ENCODE measurements at regions not wholly inside any gene's neighbourhood (a gene's known extent, or its start where the extent isn't known, plus 50 kb on each side); places are given as distances from the start of the nearest gene placed in this dataset.
"Not testable (repeated sequence)": the region's sequence is repeated elsewhere in the genome, so short reads cannot be mapped to it uniquely, and the experiment has no call there.

GRCh38 chr2:142380372-142380771, 249.6 kb upstream of the LRP1B start:
- intact Hi-C loops (cut with micrococcal nuclease; ENCODE audit: unreplicated experiment) = no loop called here
- TF ChIP-seq, protein P1, sequence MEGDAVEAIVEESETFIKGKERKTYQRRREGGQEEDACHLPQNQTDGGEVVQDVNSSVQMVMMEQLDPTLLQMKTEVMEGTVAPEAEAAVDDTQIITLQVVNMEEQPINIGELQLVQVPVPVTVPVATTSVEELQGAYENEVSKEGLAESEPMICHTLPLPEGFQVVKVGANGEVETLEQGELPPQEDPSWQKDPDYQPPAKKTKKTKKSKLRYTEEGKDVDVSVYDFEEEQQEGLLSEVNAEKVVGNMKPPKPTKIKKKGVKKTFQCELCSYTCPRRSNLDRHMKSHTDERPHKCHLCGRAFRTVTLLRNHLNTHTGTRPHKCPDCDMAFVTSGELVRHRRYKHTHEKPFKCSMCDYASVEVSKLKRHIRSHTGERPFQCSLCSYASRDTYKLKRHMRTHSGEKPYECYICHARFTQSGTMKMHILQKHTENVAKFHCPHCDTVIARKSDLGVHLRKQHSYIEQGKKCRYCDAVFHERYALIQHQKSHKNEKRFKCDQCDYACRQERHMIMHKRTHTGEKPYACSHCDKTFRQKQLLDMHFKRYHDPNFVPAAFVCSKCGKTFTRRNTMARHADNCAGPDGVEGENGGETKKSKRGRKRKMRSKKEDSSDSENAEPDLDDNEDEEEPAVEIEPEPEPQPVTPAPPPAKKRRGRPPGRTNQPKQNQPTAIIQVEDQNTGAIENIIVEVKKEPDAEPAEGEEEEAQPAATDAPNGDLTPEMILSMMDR (conservative IDR thresholded peaks at IDR 0.05; ENCODE audit: low read depth, low read length) = no peak
- no peak for TF ChIP-seq EZH2 (IDR thresholded peaks at IDR 0.05; ENCODE audit: borderline replicate concordance, low read depth, low read length, poor library complexity, severe bottlenecking)
- Histone ChIP-seq H3K9me3 (ENCODE audit: low read depth, low read length, poor library complexity, severe bottlenecking) (no peaks in the 10 kb centered on the region), H3K4me3 (ENCODE audit: low read depth, low read length, poor library complexity, severe bottlenecking) (no peak overlapping the region), H3K27me3 (replicated peaks; ENCODE audit: insufficient read depth, low read depth, low read length, poor library complexity) (no peaks in the 10 kb centered on the region), H3K36me3 (ENCODE audit: insufficient read depth, low read length, poor library complexity, severe bottlenecking) (no peaks in the 10 kb centered on the region), H3K4me1 (ENCODE audit: insufficient read depth, low read length, poor library complexity, severe bottlenecking) (no peaks in the 10 kb centered on the region), H3K27ac (ENCODE audit: low read depth, low read length, poor library complexity, severe bottlenecking) (no peak overlapping the region)
- ChIA-PET POLR2A (ENCODE audit: low non-redundant PET) (no interaction called here), CTCF (no interaction called here)
- DNase-seq (ENCODE audit: low spot score) = no peak
- no TSS peak for BruUV-seq (replicated peaks)

- BruUV-seq (replicated peaks) = not testable (repeated sequence)
Measured at GRCh38 chr2:142362069-142362468, 231.3 kb upstream of the LRP1B start.

DNA sequence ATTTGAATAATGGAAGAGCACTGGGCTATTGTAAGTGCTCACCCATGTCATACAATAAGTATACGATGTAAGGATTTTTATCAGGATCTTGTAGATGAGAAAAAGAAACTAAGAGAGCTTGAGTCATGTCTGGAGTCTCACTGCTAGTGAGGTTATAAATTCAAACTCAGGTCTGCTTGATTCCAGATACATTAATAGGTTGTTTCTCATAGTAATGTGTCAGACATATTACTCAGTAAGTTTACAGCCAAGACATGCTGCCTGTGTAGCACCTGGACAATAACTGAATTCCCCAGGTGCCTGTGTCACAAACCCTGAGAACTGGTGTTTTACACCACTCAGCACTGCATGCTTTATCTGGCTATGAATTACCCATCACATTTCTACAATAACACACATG, 216.9 kb upstream of the LRP1B start:
- no TSS peak for BruUV-seq (replicated peaks)
- CTCF ChIA-PET = no interaction called here
- no peak for DNase-seq (ENCODE audit: low spot score)
- Histone ChIP-seq H3K36me3 (ENCODE audit: insufficient read depth, low read length, poor library complexity, severe bottlenecking) (no peaks in the 10 kb centered on the region), H3K4me3 (ENCODE audit: low read depth, low read length, poor library complexity, severe bottlenecking) (no peak overlapping the region), H3K4me1 (ENCODE audit: insufficient read depth, low read length, poor library complexity, severe bottlenecking) (no peaks in the 10 kb centered on the region), H3K9me3 (ENCODE audit: low read depth, low read length, poor library complexity, severe bottlenecking) (no peaks in the 10 kb centered on the region), H3K27ac (ENCODE audit: low read depth, low read length, poor library complexity, severe bottlenecking) (no peak overlapping the region), H3K27me3 (replicated peaks; ENCODE audit: insufficient read depth, low read depth, low read length, poor library complexity) (no peaks in the 10 kb centered on the region)
- POLR2A ChIA-PET (ENCODE audit: low non-redundant PET) = no interaction called here
- TF ChIP-seq, protein P1 (conservative IDR thresholded peaks at IDR 0.05; ENCODE audit: low read depth, low read length) = no peak
- TF ChIP-seq EZH2 (IDR thresholded peaks at IDR 0.05; ENCODE audit: borderline replicate concordance, low read depth, low read length, poor library complexity, severe bottlenecking) = no peak
- intact Hi-C loops (cut with micrococcal nuclease; ENCODE audit: unreplicated experiment) = no loop called here

More at GRCh38 chr2:142362069-142362468, 231.3 kb upstream of the LRP1B start:
- H3K27me3 ChIP-seq (replicated peaks; ENCODE audit: insufficient read depth, low read depth, low read length, poor library complexity); POLR2A ChIA-PET (ENCODE audit: low non-redundant PET); H3K4me1 ChIP-seq (ENCODE audit: insufficient read depth, low read length, poor library complexity, severe bottlenecking); H3K27ac ChIP-seq (ENCODE audit: low read depth, low read length, poor library complexity, severe bottlenecking); DNase-seq (ENCODE audit: low spot score); CTCF ChIA-PET; H3K4me3 ChIP-seq (ENCODE audit: low read depth, low read length, poor library complexity, severe bottlenecking); intact Hi-C loops (cut with micrococcal nuclease; ENCODE audit: unreplicated experiment); H3K36me3 ChIP-seq (ENCODE audit: insufficient read depth, low read length, poor library complexity, severe bottlenecking); H3K9me3 ChIP-seq (ENCODE audit: low read depth, low read length, poor library complexity, severe bottlenecking): not testable (repeated sequence)

GRCh38 chr2:142339261-142339660, 208.4 kb upstream of the LRP1B start:
- Histone ChIP-seq H3K27ac (ENCODE audit: low read depth, low read length, poor library complexity, severe bottlenecking) (no peak overlapping the region), H3K4me3 (ENCODE audit: low read depth, low read length, poor library complexity, severe bottlenecking) (no peak overlapping the region), H3K4me1 (ENCODE audit: insufficient read depth, low read length, poor library complexity, severe bottlenecking) (no peaks in the 10 kb centered on the region), H3K27me3 (replicated peaks; ENCODE audit: insufficient read depth, low read depth, low read length, poor library complexity) (no peaks in the 10 kb centered on the region), H3K36me3 (ENCODE audit: insufficient read depth, low read length, poor library complexity, severe bottlenecking) (no peaks in the 10 kb centered on the region), H3K9me3 (ENCODE audit: low read depth, low read length, poor library complexity, severe bottlenecking) (no peaks in the 10 kb centered on the region)
- ChIA-PET POLR2A (ENCODE audit: low non-redundant PET) (no interaction called here), CTCF (no interaction called here)
- TF ChIP-seq, protein P1 (conservative IDR thresholded peaks at IDR 0.05; ENCODE audit: low read depth, low read length) = no peak
- no peak for TF ChIP-seq EZH2 (IDR thresholded peaks at IDR 0.05; ENCODE audit: borderline replicate concordance, low read depth, low read length, poor library complexity, severe bottlenecking)
- DNase-seq (ENCODE audit: low spot score) = no peak
- no TSS peak for BruUV-seq (replicated peaks)
- intact Hi-C loops (cut with micrococcal nuclease; ENCODE audit: unreplicated experiment) = no loop called here
